Gastroesophageal sphincter (tissue), 3 donors: ENCODE measurements at regions not wholly inside any gene's neighbourhood (a gene's known extent, or its start where the extent isn't known, plus 50 kb on each side); places are given as distances from the start of the nearest gene placed in this dataset.

Source experiments
- EP300 ChIP-seq: sonication (generic); formaldehyde crosslinking; IDR thresholded peaks from one replicate; pipeline ENCODE4 v1.6.1; 2017; ENCODE audit warnings: antibody characterized with exemption, mild to moderate bottlenecking
- POLR2A ChIP-seq, 2 donors: fragments of 450-650 bp; IDR thresholded peaks; one replicate each; pipeline ENCODE4 v1.6.1; 2017; ENCODE audit warnings: antibody characterized with exemption in 2 of 2, mild to moderate bottlenecking in 2 of 2, moderate library complexity in 1 of 2
- POLR2AphosphoS5 ChIP-seq: sonication (generic); formaldehyde crosslinking; IDR thresholded peaks from one replicate; pipeline ENCODE4 v1.6.1; 2017; ENCODE audit warnings: antibody characterized with exemption
- TF ChIP-seq, protein P1 (sequence below), 4 experiments: fragments of 200-600 bp in 2 of 4; fragments of 450-650 bp in 2 of 4; sonication (generic) in 1 of 4; IDR thresholded peaks; one replicate each; pipeline ENCODE4 v1.5.1; 2017 to 2019; ENCODE audit warnings: antibody characterized with exemption in 4 of 4, mild to moderate bottlenecking in 2 of 4, moderate library complexity in 2 of 4

DNA sequence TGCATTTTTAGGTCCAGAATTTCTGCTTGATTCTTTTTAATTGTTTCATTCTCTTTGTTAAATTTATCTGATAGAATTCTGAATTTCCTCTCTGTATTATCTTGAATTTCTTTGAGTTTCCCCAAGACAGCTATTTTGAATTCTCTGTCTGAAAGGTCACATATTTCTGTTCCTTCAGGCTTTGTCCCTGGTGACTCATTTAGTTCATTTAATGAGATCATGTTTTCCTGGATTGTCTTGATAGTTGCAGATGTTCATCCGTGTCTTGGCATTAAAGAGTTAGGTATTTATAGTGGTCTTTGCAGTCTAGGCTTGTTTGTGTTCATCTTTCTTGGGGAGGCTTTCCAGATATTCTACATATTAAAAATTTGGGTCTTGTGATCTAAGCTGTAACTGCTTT is 694.8 kb upstream of the CCDC179 start:
- TF ChIP-seq, protein P1, sequence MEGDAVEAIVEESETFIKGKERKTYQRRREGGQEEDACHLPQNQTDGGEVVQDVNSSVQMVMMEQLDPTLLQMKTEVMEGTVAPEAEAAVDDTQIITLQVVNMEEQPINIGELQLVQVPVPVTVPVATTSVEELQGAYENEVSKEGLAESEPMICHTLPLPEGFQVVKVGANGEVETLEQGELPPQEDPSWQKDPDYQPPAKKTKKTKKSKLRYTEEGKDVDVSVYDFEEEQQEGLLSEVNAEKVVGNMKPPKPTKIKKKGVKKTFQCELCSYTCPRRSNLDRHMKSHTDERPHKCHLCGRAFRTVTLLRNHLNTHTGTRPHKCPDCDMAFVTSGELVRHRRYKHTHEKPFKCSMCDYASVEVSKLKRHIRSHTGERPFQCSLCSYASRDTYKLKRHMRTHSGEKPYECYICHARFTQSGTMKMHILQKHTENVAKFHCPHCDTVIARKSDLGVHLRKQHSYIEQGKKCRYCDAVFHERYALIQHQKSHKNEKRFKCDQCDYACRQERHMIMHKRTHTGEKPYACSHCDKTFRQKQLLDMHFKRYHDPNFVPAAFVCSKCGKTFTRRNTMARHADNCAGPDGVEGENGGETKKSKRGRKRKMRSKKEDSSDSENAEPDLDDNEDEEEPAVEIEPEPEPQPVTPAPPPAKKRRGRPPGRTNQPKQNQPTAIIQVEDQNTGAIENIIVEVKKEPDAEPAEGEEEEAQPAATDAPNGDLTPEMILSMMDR (IDR thresholded peaks at IDR 0.05), result no peak
- TF ChIP-seq POLR2AphosphoS5 (no peak), EP300 (no peak), POLR2A (IDR thresholded peaks at IDR 0.05) (no peak)
